Islet precursor cell (in vitro differentiated cells): ENCODE measurements at regions not wholly inside any gene's neighbourhood (a gene's known extent, or its start where the extent isn't known, plus 50 kb on each side); places are given as distances from the start of the nearest gene placed in this dataset.
"Not testable (repeated sequence)": the region's sequence is repeated elsewhere in the genome, so short reads cannot be mapped to it uniquely, and the experiment has no call there.

ENCODE experiments used
- DNase-seq: peaks from one replicate; pipeline ENCODE4 v3.0.0-alpha.2; 2018

GRCh38 chr15:87576486-87577176, 679.9 kb downstream of the NTRK3 start:
- DNase-seq: no peak

DNA sequence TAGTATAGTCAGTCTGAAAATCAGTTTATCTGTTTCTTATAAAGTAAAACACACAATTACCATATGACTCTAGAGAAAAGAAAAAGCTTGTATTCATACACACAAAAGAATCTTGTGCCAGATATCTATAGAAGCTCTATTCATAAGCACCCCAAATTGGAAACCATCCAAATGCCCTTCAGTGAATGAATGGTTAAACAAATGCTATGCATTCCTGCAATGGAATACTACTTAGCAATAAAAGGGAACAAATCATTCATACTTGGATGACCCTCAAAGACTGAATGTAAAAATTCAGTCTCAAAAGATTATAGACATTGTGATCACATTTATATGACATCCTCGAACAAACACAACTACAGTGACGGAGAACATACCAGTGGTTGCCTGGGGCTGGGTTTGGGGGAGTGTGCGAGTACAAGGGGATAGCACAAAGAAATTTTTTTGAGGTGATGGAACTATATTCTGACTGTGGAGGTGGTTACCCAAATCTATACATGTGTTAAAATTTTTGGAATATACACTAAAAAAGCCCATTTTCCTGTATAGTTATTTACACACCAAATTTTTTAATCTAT, 680.6 kb downstream of the NTRK3 start:
- DNase-seq: no peak

DNA sequence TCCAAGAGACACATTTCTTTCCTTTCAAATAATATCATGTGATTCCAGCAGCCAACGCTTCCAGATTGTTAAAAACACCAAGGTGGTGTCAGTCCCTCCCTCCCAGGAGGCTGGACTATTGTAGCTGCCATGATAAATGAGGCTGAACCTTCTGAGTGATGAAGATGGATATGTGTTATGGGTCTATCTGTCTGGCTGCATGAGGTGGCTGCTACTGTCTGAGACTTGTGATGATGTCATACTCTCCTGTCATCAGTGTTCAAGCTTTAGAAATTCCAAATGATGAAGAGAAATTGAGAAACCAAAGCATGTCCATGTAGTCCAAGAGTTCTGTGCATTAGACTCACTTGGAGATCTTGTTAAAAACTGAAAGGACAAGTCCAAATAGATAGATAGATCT, 683.0 kb downstream of the NTRK3 start:
- no peak for DNase-seq

GRCh38 chr15:87573039-87573438, 683.5 kb downstream of the NTRK3 start:
- DNase-seq: no peak

DNA sequence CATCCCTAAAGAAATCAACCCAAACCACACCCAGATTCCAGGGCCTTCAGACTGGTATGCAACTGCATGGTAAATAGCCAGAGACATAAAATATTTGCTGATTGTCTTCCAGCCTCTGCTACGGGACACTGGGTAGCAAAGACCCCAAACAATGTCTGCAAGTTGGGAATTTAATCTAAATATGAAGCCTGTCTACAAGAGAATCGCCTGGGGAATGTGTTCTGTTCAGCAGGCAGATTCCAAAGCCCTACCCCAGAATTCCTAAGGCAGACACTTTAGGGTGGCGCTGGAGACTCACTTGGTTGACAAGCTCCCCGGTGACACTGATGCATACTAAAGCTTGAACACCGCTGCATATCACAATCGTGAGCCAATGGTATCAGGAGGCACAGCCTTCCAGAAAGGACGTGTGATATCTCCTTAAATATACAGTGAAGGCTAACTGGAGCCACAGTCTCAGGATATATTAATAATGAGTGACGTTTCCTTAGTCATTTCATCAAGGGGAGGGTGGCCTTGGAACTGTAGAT, 684.1 kb downstream of the NTRK3 start:
- DNase-seq: no peak

- DNase-seq: no peak
Measured at GRCh38 chr15:87570206-87570605, 686.3 kb downstream of the NTRK3 start.

DNA sequence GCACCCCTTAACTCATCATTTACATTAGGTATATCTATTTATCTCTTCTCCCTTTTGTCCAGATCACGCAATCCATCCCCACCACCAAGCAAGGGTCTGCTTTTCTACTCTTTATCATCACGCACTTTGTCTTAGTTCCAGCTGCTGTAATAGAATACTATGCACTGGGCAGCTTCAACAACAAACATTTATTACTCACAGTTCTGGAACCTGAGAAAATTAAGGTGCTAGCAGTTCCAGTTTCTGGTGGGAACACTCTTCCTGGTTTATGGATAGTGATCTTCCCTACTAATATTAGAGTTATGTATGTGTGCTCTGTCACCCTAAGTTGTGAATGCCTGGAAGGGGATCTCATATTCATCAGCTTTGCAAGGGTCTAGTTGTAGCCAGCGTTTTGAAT, 687.0 kb downstream of the NTRK3 start:
- no peak for DNase-seq

- no peak for DNase-seq
Measured at GRCh38 chr15:87567406-87568030, 689.0 kb downstream of the NTRK3 start.

- DNase-seq: no peak
Measured at GRCh38 chr15:87566236-87566635, 690.3 kb downstream of the NTRK3 start.

GRCh38 chr15:87564681-87565080, 691.9 kb downstream of the NTRK3 start:
- DNase-seq: no peak

DNA sequence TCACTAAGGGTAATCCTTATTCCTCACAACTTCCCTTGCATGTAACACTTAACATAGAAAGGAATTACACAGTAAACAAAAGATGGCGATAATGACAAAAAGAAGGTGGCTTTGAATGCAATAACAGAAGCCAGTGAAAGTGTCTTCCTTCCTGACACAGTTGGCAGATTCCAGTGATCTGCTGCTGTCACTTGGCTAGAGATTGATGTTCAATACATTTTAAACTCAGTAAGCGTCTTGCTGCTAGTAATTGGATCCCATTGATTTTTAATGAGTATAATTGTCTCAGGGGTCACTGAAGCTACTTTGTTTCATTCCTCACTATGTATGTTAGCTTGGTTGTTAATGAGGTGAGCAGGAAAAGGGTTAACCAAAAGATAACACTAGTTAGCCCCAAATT, 692.7 kb downstream of the NTRK3 start:
- DNase-seq: no peak

GRCh38 chr15:87562203-87562602, 694.3 kb downstream of the NTRK3 start:
- DNase-seq: no peak

DNA sequence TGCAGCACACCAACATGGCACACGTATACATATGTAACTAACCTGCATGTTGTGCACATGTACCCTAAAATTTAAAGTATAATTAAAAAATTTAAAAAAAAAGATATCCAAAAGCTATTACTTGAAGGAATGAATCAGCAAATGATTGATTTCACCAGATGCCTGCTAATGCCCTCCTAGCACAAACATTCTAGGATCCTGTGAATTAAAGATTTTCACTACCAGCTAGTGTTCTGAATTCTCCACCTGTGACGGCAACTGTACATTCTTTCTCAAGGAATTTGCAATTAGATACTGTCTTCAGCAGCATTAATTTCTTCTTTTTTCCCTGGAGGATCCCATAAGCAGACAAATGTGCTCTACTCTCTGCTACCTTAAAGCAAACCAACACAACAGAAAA, 694.9 kb downstream of the NTRK3 start:
- no peak for DNase-seq

GRCh38 chr15:87557881-87558280, 698.7 kb downstream of the NTRK3 start:
- no peak for DNase-seq

- DNase-seq: no peak
Measured at GRCh38 chr15:87556886-87557285, 699.7 kb downstream of the NTRK3 start.

- no peak for DNase-seq
Measured at GRCh38 chr15:87549860-87550259, 706.7 kb downstream of the NTRK3 start.

DNA sequence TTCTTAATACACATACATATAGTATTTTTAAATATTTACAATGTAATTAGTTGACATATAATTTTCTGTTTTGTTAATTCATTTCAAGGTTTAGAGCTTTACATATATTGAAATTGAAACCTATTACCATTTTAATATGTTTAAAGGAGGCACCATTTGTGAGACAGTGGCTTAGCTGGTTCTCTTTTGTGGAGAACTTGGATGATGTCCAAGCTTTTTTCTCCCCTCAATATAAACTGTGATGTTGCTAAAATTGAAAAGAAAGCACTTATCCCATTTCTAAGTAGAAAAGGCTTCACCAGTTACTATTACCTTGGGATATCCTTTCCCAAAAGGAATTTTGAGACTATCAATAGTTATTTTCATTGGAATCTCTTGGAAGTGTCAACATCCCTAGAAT, 707.2 kb downstream of the NTRK3 start:
- no peak for DNase-seq

DNA sequence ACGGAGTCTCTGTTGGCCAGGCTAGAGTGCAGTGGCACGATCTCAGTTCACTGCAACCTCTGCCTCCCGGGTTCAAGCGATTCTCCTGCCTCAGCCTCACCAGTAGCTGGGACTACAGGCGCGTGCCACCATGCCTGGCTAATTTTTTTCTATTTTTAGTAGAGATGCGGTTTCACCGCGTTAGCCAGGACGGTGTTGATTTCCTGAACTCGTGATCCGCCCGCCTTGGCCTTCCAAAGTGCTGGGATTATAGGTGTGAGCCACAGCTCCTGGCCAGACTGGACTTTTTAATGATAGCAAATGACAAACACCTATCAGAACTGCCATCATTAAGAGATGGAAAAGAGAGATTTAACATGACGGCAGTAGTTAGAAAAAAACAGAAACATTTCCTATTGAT, 707.9 kb downstream of the NTRK3 start:
- not testable (repeated sequence) for DNase-seq

DNA sequence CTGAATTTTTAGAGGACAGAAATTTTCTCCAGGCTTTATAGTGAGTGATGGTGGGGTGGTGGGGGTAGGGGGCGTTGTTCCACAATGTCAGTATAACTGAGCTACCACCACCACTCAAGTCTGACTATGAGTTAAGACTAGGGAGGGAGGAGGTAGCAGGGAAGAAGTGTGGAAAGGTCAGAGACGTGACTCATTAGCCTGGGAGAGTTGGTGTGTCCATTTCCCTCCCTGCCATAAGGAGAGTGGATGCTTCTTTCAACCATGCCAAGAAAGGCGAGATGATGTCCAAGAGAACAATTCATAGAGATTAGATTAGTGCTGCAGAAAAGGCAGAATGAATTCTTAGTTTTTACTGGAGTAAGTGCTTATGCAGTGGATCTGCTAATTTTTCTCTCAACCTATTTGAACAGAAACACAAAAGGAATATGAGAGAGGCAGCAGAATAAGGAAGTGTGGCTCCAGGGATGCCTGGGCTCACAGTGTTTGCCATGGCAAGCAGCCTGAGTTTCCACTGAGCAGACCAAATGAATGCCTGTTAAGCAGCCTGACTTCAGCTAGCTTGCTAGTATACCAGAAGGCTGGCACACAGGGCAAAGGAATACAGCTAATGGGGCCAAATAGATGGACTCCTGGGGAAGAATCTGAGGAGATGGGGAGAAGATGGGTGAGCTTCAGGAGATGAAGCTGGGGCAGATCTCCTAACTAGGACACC, 708.9 kb downstream of the NTRK3 start:
- DNase-seq: no peak

DNA sequence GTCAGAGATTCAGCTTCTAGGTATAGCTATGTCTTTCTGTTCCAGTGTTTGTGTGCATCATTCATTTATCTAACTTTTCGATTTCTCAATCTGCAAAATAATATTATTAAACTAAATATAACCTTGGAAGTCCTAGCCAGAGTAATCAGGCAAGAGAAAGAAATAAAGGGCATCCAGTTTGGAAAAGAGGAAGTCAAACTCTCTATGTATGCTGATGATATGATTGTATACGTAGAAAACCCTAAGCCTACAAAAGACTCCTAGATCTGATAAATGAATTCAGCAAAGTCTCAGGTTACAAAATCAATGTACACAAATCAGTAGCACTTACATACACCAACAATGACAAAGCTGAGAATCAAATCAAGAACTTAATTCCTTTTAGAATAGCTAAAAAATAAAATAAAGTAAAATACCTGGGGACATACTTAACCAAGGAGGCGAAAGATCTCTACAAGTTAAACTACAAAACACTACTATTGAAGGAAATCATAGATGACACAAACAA, 718.2 kb downstream of the NTRK3 start:
- DNase-seq: no peak

- DNase-seq: no peak
Measured at GRCh38 chr15:87537295-87537694, 719.2 kb downstream of the NTRK3 start.

DNA sequence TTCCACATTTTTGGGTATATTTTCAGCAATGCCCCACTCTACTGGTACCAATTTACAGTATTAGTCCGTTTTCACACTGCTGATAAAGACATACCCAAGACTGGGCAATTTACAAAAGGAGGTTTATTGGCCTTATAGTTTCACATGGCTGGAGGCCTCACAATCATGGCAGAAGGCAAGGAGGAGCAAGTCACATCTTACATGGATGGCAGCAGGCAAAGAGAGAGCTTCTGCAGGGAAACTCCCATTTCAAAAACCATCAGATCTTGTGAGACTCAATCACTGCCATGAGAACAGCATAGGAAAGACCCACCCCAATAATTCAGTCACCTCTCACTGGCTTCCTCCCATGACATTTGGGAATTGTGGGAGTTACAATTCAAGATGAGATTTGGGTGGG, 722.9 kb downstream of the NTRK3 start:
- not testable (repeated sequence) for DNase-seq

DNA sequence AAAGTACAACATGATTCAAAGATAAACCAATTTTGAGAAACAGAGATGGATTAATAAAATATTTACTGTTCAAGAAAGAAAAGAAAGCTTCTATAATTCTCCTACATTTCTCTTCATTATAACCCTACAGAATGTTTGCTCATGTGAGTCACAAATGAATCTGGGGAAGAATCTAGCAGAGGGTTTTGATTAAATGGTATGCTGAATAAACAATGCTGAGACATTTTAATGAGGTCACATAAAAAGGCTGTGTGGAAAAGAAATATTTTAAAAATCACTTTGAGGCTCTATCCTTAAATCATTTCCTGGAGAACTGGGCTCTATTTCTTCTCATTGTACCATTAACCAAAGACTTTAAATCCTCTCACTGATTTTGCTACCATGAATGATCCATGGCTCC, 727.7 kb downstream of the NTRK3 start:
- DNase-seq: no peak
